ENCODE measurements at regions not wholly inside any gene's neighbourhood (a gene's known extent, or its start where the extent isn't known, plus 50 kb on each side); places are given as distances from the start of the nearest gene placed in this dataset.
"Not testable (repeated sequence)": the region's sequence is repeated elsewhere in the genome, so short reads cannot be mapped to it uniquely, and the experiment has no call there.

DNA sequence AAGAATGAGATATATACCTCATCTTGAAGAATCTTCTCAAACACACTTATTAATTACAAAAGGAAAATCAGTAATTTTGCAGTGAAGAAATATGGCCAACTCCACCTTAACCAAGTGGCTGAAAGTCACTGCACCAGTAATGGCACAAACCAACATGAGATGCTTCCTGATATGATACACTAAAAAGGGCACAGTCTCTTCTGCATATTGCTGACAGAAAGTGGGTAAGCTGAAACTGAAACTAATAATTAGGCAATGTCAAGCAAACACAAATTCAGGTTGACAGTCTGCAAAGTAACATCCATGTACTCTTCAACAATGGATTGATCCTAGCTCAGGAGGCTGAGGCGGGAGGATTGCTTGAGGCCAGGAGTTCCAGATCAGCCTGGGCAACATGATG is 56.1 kb downstream of the ZNF22 start:
- not testable (repeated sequence) for H3K9me3 Mint-ChIP-seq; H3K4me3 Mint-ChIP-seq; H3K36me3 Mint-ChIP-seq (ENCODE audit: insufficient read depth in 2 of 2); H3K27ac Mint-ChIP-seq; DNase-seq; ATAC-seq (replicated peaks in 1 of 2)
- peaks cover 20% of the 10 kb centered on the region for H3K27me3 Mint-ChIP-seq (ENCODE audit: low read depth)
- peaks cover 10% of the 10 kb centered on the region for H3K4me1 Mint-ChIP-seq (ENCODE audit: low read depth)

DNA sequence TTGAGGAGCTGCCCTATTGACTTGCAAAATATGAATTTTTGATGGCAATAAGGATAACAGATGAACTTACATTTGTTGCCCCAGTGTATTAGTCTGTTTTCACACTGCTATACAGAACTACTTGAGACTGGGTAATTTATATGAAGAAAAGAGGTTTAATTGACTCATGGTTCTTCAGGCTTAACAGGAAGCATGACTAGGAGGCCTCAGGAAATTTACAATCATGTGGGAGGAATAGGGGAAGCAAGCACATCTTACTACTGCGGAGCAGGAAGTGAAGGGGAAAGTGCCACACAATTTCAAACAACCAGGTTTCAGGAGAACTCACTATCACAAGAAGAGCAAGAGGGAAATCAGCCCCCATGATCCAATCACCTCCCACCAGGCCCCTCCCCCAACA is 57.9 kb downstream of the ZNF22 start:
- DNase-seq (no peak), ATAC-seq (replicated peaks in 1 of 2) (no peak)
- H3K4me1 Mint-ChIP-seq (ENCODE audit: low read depth): peaks cover 10% of the 10 kb centered on the region
- H3K9me3 Mint-ChIP-seq: no peaks in the 10 kb centered on the region
- H3K27me3 Mint-ChIP-seq (ENCODE audit: low read depth): peaks cover 17% of the 10 kb centered on the region
- H3K36me3 Mint-ChIP-seq (ENCODE audit: insufficient read depth in 2 of 2): no peaks in the 10 kb centered on the region
- no peak overlapping the region for H3K4me3 Mint-ChIP-seq
- H3K27ac Mint-ChIP-seq: no peak overlapping the region

DNA sequence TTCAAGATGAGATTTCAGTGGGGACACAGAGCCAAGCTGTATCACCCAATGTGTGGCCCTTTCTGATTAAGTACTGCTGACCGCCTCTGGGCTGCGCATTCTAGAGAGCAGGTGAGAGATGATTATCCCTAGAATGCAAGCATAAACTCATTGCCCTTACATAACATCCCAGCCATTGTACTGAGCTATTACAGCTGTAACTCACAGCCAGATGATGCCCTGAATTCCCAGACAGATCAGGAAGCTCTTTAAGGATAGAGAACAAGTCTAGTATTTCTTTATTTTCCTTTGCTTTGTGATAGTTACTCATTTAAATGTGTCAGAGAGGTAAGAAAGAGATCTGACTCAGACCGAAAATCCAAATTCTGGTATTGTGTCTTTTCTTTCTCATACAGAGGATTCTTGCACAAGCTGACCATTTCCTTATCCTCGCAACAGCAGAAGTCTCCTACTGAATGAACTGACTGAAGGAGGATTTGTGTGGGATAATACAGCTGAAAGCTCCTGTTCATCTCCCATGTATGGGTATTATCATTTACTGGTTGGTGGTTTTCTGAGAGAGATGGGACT is 58.4 kb downstream of the ZNF22 start:
- Mint-ChIP-seq H3K4me3 (no peak overlapping the region), H3K27me3 (ENCODE audit: low read depth) (peaks cover 13% of the 10 kb centered on the region), H3K36me3 (ENCODE audit: insufficient read depth in 2 of 2) (no peaks in the 10 kb centered on the region), H3K4me1 (ENCODE audit: low read depth) (peaks cover 10% of the 10 kb centered on the region), H3K27ac (no peak overlapping the region), H3K9me3 (no peaks in the 10 kb centered on the region)
- ATAC-seq (replicated peaks in 1 of 2): no peak
- no peak for DNase-seq

DNA sequence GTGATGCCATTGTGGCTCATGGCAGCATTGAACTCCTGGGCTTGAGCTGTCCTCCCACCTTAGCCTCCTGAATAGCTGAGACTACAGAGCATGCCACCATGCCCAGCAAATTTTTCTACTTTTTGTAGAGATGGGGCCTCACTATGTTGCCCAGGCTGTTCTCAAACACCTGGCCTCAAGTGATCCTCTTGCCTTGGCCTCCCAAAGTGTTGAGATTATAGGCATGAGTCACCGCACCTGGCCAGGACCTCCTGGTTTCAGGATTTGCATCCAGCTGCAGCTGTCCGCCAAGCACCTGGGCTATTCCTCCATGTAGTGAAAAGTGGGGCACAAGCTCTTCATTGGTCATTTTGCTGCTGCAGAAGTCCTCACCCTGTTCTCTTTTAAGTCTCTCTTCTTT is 58.9 kb downstream of the ZNF22 start:
- Mint-ChIP-seq H3K27ac (no peak overlapping the region), H3K36me3 (ENCODE audit: insufficient read depth in 2 of 2) (no peaks in the 10 kb centered on the region), H3K4me3 (no peak overlapping the region), H3K4me1 (ENCODE audit: low read depth) (peaks cover 10% of the 10 kb centered on the region), H3K9me3 (no peaks in the 10 kb centered on the region), H3K27me3 (ENCODE audit: low read depth) (peaks cover 7% of the 10 kb centered on the region)
- DNase-seq (no peak), ATAC-seq (replicated peaks in 1 of 2) (no peak)

DNA sequence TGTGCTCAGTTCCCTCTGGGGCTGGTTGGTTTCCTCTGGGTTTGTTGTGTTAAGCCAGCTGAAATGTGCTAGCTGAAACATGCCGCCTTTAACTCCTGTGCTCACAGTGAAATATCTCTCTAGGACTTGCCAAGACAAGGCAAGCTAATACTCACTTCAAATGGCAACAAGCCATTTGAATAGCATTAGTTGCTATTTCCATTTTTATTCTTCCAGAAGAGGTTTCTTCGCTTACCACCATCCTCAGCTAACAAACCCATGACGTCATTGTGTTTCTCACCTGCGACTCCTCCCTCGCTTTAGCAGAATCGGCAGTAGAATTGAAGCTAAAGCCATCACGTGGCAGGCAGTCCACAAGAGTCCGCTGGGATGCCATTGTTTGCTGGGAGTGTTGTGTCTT is 61.3 kb downstream of the ZNF22 start:
- Mint-ChIP-seq H3K27ac (no peak overlapping the region), H3K4me1 (ENCODE audit: low read depth) (peaks cover 10% of the 10 kb centered on the region)

DNA sequence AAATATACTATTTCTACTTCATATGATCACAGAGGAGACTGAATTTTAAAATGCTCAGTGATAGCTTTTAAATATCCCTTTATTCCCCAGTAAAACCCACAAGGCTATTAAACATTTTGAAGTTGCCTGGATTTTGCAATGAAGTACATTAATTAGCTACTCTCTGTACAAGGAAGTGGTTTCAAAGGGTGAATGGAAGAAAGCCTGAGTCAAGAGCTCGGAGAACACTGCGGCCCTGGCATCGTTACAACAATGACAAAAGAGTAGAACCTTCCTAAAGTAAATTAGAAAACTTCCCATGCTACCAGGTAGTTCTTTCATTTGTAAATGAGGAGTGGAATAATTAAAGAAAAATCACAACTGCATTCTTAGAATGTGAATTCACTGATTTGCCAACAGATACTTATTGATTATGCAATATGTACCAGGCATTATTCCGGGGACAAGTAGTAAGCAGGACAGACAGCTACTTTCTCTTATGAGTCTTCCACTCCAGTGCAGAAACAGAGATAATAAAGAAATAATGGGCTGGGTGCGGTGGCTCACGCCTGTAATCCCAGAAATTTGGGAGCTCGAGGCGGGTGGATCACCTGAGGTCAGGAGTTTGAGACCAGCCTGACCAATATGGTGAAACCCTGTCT is 63.0 kb downstream of the ZNF22 start:
- Mint-ChIP-seq H3K27me3 (ENCODE audit: low read depth) (no peaks in the 10 kb centered on the region), H3K4me1 (ENCODE audit: low read depth) (peaks cover 7% of the 10 kb centered on the region), H3K36me3 (ENCODE audit: insufficient read depth in 2 of 2) (no peaks in the 10 kb centered on the region), H3K27ac (no peak overlapping the region), H3K4me3 (no peak overlapping the region), H3K9me3 (no peaks in the 10 kb centered on the region)
- DNase-seq (no peak), ATAC-seq (replicated peaks in 1 of 2) (no peak)

More for the DNA sequence above, 61.3 kb downstream of the ZNF22 start:
- no peak for DNase-seq
- no peaks in the 10 kb centered on the region for H3K9me3 Mint-ChIP-seq
- H3K4me3 Mint-ChIP-seq: no peak overlapping the region
- no peak for ATAC-seq (replicated peaks in 1 of 2)
- no peaks in the 10 kb centered on the region for H3K27me3 Mint-ChIP-seq (ENCODE audit: low read depth)
- no peaks in the 10 kb centered on the region for H3K36me3 Mint-ChIP-seq (ENCODE audit: insufficient read depth in 2 of 2)

DNA sequence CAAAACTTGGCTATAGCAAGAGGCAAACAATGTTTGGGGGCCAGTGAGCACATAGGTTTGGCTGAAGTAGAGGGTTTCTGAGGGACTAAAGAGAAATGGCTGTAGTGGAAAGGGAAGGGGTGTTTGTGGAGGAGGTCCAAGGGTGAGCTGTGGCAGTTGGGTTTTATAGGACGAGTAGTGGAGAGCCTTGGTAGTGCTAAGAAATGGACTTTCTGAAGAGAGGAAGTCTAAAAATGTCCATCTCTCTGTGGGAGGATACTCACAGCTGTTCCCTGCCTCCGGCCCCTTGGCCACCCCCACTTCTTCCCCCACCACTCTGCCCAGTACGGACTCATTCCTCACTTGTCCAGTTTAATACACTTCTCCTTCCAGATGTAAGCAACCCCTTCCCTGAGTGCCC is 64.3 kb downstream of the ZNF22 start:
- H3K27me3 Mint-ChIP-seq (ENCODE audit: low read depth): no peaks in the 10 kb centered on the region
- no peak overlapping the region for H3K27ac Mint-ChIP-seq
- no peaks in the 10 kb centered on the region for H3K4me1 Mint-ChIP-seq (ENCODE audit: low read depth)
- no peaks in the 10 kb centered on the region for H3K9me3 Mint-ChIP-seq
- ATAC-seq (replicated peaks in 1 of 2) (no peak), DNase-seq (no peak)
- no peak overlapping the region for H3K4me3 Mint-ChIP-seq
- H3K36me3 Mint-ChIP-seq (ENCODE audit: insufficient read depth in 2 of 2): no peaks in the 10 kb centered on the region

DNA sequence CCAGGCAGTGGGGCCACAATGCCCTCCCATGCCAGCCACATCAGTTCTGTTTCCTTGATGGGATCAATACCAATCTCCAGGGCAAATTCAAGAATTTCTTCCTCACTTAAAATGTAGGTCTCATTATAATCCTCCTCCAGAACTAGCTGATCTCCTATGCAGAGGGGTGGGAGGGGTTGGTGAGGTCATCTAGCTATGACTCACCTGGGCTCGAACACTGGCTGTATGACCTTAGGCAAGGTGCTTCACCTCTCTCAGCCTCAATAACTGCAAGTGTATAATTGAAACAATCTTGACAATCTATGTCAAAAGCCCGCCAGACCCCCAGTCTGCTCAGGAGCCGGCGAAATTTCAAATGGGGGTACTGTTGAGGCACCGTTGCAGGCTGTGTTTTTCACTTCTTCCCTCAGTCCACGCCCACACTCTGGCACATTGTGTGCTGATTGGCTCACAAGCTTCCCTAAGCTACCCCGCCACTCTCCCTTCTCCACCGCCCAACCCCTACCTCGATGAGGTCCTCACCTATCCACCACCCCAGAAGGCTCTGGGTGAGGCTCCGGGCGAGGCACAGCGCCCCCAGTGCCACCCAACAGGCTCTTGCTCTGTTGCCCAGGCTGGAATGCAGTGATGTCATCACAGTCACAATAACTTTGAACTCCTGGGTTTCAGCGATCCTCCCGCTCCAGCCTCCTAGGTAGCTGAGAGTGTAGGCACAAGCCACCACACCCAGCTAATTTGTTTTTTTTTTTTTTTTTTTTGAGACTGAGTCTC is 70.5 kb downstream of the ZNF22 start:
- ATAC-seq (replicated peaks in 1 of 2) (no peak), DNase-seq (no peak)
- H3K4me3 Mint-ChIP-seq: no peak overlapping the region
- peaks cover 2% of the 10 kb centered on the region in 2 donors for H3K36me3 Mint-ChIP-seq (ENCODE audit: insufficient read depth in 2 of 2)
- H3K27me3 Mint-ChIP-seq (ENCODE audit: low read depth): no peaks in the 10 kb centered on the region
- no peaks in the 10 kb centered on the region for H3K4me1 Mint-ChIP-seq (ENCODE audit: low read depth)
- H3K9me3 Mint-ChIP-seq: peaks cover 2 to 4% of the 10 kb centered on the region in 2 donors
- H3K27ac Mint-ChIP-seq: no peak overlapping the region

DNA sequence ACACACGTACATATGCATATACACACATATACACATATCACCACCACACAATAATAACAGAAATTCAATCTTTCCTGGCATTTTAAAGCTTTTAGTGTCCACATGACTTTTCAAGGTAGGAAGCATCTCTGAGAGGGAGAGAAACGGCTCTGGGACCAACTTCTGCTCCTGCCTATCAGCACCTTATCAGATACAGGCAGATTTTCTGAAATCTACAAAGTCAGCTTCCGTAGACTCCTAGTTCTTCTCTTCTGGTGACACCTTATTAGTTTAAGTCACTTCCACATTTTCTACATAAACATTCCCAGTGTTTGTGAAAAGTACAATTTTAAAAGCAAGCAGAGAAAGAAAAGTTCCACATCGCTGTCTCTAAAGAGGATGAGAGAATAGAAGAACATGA is 74.5 kb downstream of the ZNF22 start:
- Mint-ChIP-seq H3K27ac (no peak overlapping the region), H3K4me3 (no peak overlapping the region), H3K9me3 (peaks cover 2 to 4% of the 10 kb centered on the region in 2 donors), H3K27me3 (ENCODE audit: low read depth) (peaks cover 7% of the 10 kb centered on the region), H3K36me3 (ENCODE audit: insufficient read depth in 2 of 2) (peaks cover 2% of the 10 kb centered on the region in 2 donors), H3K4me1 (ENCODE audit: low read depth) (no peaks in the 10 kb centered on the region)
- DNase-seq (no peak), ATAC-seq (replicated peaks in 1 of 2) (no peak)

DNA sequence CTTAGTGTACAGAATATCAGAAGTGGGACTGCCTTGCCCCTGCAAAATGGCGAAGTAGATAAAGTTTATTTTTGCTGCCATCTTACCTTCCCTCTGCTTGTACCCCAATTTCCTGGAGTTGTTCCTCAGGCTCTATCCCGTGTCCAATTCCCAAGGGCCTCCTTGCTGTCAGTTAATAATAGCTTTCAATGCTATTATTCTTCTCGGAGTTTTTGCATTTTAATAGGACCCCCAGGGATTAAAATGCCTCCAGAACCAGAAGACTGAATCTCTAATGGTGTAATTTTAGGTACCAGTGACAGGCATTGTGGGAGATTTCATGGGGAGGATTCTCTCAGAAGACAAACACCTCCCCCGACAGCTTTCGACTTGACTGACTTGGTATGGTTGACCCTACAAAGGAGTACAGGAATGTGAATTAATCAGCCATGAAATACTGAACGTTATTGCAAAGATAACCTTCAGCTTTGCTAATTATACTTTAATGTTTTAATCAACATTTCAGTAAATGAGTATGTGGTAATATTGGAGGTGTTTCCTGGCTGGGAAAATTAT is 75.2 kb downstream of the ZNF22 start:
- H3K27ac Mint-ChIP-seq: no peak overlapping the region
- H3K36me3 Mint-ChIP-seq (ENCODE audit: insufficient read depth in 2 of 2): peaks cover 2% of the 10 kb centered on the region in 2 donors
- H3K27me3 Mint-ChIP-seq (ENCODE audit: low read depth): peaks cover 7% of the 10 kb centered on the region
- ATAC-seq (replicated peaks in 1 of 2): no peak
- no peaks in the 10 kb centered on the region for H3K4me1 Mint-ChIP-seq (ENCODE audit: low read depth)
- peaks cover 2 to 4% of the 10 kb centered on the region in 2 donors for H3K9me3 Mint-ChIP-seq
- H3K4me3 Mint-ChIP-seq: no peak overlapping the region
- DNase-seq: no peak

DNA sequence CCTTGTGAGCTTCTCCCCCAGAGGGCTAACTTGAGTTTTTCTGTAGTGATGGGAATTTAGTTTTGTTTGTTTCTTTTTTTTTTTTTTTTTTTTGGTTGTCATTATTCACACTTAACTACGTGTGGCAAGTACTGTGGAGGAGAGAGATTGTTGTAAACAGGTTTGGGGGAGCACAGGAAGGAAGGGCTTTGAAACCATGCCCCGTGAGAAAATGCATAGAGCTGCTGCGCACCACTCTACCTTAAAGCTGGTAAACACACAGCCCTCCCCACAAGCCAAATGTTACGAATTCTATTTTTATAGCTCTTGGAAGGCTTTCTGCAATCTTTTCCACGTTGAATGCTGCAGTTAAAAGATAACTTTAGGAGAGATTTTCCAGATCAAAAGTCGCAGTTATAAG is 76.2 kb downstream of the ZNF22 start:
- Mint-ChIP-seq H3K9me3 (peaks cover 0 to 2% of the 10 kb centered on the region in 2 donors), H3K4me1 (ENCODE audit: low read depth) (no peaks in the 10 kb centered on the region), H3K36me3 (ENCODE audit: insufficient read depth in 2 of 2) (peaks cover 0 to 2% of the 10 kb centered on the region in 2 donors), H3K27me3 (ENCODE audit: low read depth) (peaks cover 7% of the 10 kb centered on the region), H3K27ac (peak overlapping the region; percentile 63), H3K4me3 (no peak overlapping the region)
- no peak for DNase-seq
- no peak for ATAC-seq (replicated peaks in 1 of 2)

DNA sequence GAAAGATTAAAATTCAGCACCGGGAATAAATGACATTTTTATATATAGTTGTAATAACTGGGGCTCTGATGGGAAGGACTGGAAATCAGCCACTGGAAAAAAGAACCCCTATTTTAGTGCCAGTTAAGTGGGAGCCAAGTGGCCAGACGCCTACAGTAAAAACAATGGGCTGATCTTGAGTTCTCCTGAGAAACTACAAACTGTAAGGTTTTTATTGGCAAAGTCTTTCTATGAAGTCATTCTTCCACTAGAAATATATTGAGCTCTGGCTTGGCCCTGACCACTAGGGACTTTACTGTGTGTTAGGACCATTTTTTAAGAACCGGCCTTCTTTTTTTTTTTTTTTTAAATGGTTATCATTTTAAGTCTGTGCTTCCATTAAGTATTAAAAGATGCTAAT is 79.6 kb downstream of the ZNF22 start:
- Mint-ChIP-seq H3K27ac (no peak overlapping the region), H3K27me3 (ENCODE audit: low read depth) (peaks cover 16% of the 10 kb centered on the region), H3K4me3 (no peak overlapping the region), H3K9me3 (peaks cover 0 to 1% of the 10 kb centered on the region in 2 donors), H3K4me1 (ENCODE audit: low read depth) (no peaks in the 10 kb centered on the region), H3K36me3 (ENCODE audit: insufficient read depth in 2 of 2) (peaks cover 0 to 1% of the 10 kb centered on the region in 2 donors)
- DNase-seq: no peak
- no peak for ATAC-seq (replicated peaks in 1 of 2)

DNA sequence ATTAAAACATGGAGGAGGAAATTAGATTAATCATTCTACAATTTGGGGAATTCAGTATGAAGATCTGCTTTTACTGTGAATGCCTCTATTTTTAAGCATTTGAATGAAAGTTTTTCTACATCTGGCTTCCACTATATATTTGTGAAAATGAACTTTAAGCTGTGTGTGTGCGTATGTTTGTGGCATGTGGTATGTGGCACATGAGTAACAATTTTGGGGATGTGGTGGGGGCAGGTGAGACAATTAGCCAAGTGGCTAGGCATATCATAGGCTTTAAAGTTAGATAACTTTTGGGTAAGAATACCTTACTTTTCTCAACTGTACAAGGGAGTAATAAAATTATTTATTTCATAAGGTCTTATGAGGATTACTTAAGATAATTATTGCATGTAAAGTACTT is 81.5 kb downstream of the ZNF22 start:
- ATAC-seq (replicated peaks in 1 of 2): no peak
- H3K9me3 Mint-ChIP-seq: peaks cover 2 to 4% of the 10 kb centered on the region in 2 donors
- H3K4me1 Mint-ChIP-seq (ENCODE audit: low read depth): no peaks in the 10 kb centered on the region
- peaks cover 2 to 3% of the 10 kb centered on the region in 2 donors for H3K36me3 Mint-ChIP-seq (ENCODE audit: insufficient read depth in 2 of 2)
- no peak overlapping the region for H3K4me3 Mint-ChIP-seq
- peaks cover 16% of the 10 kb centered on the region for H3K27me3 Mint-ChIP-seq (ENCODE audit: low read depth)
- no peak for DNase-seq
- no peak overlapping the region for H3K27ac Mint-ChIP-seq
